ENCODE measurements at regions not wholly inside any gene's neighbourhood (a gene's known extent, or its start where the extent isn't known, plus 50 kb on each side); places are given as distances from the start of the nearest gene placed in this dataset.
A peak's percentile ranks its signal among the peaks of the same experiment; 100 is the strongest.
"Not testable (repeated sequence)": the region's sequence is repeated elsewhere in the genome, so short reads cannot be mapped to it uniquely, and the experiment has no call there.

DNA sequence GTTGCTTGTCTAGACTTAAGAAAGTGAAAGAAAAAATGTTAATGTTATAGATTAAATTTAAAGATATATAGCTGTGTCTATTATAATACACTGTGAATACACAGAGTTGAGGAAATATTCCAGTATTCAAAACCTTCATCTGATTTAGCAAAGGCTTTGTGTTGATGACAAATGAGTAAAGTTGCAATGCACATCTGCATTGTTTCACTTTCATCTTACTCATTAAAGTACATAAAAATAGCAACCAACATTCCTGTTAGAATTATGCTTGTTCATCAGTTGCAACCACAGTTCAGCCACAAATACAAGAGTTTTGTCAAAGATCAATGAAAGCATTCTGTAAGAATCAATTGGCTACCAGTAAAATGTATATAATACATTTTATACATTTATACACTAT is 346.4 kb upstream of the SLC7A11 start:
- no peak for DNase-seq
- H3K9me3 ChIP-seq (ENCODE audit: low read length): no peaks in the 10 kb centered on the region
- H3K4me1 ChIP-seq (ENCODE audit: low read length): peaks cover 43% of the 10 kb centered on the region
- H3K4me2 ChIP-seq (ENCODE audit: low read depth, low read length, poor library complexity, severe bottlenecking): no peak overlapping the region
- H3K4me3 ChIP-seq (ENCODE audit: low read length): no peak overlapping the region
- no peaks in the 10 kb centered on the region for H3K27me3 ChIP-seq (ENCODE audit: low read length)
- H3K36me3 ChIP-seq (ENCODE audit: insufficient read depth, low read length): no peaks in the 10 kb centered on the region
- H3K9me2 ChIP-seq (replicated peaks; ENCODE audit: insufficient read depth, low read length): no peaks in the 10 kb centered on the region
- no peaks in the 10 kb centered on the region for H4K20me1 ChIP-seq (ENCODE audit: insufficient read depth, low read depth, low read length)
- H2AFZ ChIP-seq (ENCODE audit: low read length): no peak overlapping the region
- no peaks in the 10 kb centered on the region for H3K79me2 ChIP-seq (ENCODE audit: low read length)
- H3K9ac ChIP-seq (ENCODE audit: low read length): no peak overlapping the region
- H3K27ac ChIP-seq (ENCODE audit: low read length): no peak overlapping the region

DNA sequence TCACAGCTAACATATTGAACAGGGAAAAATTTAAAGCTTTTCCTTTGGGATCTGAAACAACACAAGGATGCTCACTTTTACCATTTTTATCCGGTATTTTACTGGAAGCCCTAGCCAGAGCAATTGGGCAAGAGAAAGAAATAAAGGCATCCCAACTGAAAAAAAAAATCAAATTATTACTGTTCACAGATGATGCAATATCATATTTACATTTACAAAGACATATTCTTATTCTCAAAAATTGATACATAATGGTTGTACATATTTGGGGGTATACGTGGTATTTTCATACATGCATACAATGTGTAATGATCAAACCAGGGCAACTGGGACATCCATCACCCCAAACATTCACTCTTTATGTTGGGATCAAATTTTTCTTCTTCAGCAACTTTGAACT is 337.0 kb upstream of the SLC7A11 start:
- no peak for DNase-seq
- no peak overlapping the region for H3K4me3 ChIP-seq (ENCODE audit: low read length)

DNA sequence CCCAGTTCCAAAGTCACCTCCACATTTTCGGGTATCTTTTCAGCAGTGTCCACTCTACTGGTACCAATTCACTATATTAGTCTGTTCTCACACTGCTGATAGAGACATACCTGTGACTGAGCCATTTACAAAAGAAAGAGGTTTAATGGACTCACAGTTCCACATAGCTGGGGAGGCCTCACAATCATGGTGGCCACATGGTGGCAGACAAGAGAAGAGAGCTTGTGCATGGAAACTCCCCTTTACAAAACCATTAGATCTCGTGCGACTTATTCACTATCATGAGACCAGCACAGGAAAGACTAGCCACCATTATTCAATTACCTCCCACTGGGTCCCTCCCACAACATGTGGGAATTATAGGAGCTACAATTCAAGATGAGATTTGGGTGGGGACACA is 335.7 kb upstream of the SLC7A11 start:
- H4K20me1 ChIP-seq (ENCODE audit: insufficient read depth, low read depth, low read length); H3K9me2 ChIP-seq (replicated peaks; ENCODE audit: insufficient read depth, low read length); H3K4me3 ChIP-seq (ENCODE audit: low read length); H3K4me2 ChIP-seq (ENCODE audit: low read depth, low read length, poor library complexity, severe bottlenecking); H3K4me1 ChIP-seq (ENCODE audit: low read length); H3K27me3 ChIP-seq (ENCODE audit: low read length); H3K79me2 ChIP-seq (ENCODE audit: low read length); H3K27ac ChIP-seq (ENCODE audit: low read length); H2AFZ ChIP-seq (ENCODE audit: low read length); H3K36me3 ChIP-seq (ENCODE audit: insufficient read depth, low read length); H3K9ac ChIP-seq (ENCODE audit: low read length): not testable (repeated sequence)
- DNase-seq: peak; percentile 70
- peaks cover 11% of the 10 kb centered on the region for H3K9me3 ChIP-seq (ENCODE audit: low read length)

More for the DNA sequence above, 337.0 kb upstream of the SLC7A11 start:
- no peak overlapping the region for H3K9ac ChIP-seq (ENCODE audit: low read length)
- no peak overlapping the region for H2AFZ ChIP-seq (ENCODE audit: low read length)
- peaks cover 11% of the 10 kb centered on the region for H3K9me3 ChIP-seq (ENCODE audit: low read length)
- H3K4me1 ChIP-seq (ENCODE audit: low read length): peaks cover 6% of the 10 kb centered on the region; the same call in 1 of the 2 replicates
- no peaks in the 10 kb centered on the region for H3K9me2 ChIP-seq (replicated peaks; ENCODE audit: insufficient read depth, low read length)
- H3K27me3 ChIP-seq (ENCODE audit: low read length): no peaks in the 10 kb centered on the region
- H3K79me2 ChIP-seq (ENCODE audit: low read length): no peaks in the 10 kb centered on the region
- H4K20me1 ChIP-seq (ENCODE audit: insufficient read depth, low read depth, low read length): no peaks in the 10 kb centered on the region
- no peaks in the 10 kb centered on the region for H3K36me3 ChIP-seq (ENCODE audit: insufficient read depth, low read length)
- H3K27ac ChIP-seq (ENCODE audit: low read length): no peak overlapping the region
- no peak overlapping the region for H3K4me2 ChIP-seq (ENCODE audit: low read depth, low read length, poor library complexity, severe bottlenecking)

DNA sequence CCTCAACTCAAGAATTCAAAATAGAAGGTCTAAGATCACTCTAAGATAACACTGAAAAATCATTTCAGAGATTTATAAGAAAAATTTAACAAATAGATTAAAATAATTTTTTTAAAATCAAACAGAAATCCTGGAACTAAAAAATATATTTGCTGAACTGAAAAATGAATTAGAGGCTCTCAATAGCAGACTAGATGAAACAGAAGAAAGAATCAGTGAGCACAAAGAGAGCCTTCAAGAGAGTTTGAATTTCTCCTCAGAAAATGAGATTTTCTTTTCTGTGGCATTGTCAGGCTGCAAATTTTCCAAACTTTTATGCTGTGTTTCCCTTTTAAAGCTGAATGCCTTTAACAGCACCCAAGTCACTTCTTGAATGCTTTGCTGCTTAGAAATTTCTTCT is 335.0 kb upstream of the SLC7A11 start:
- DNase-seq: no peak
- Histone ChIP-seq H2AFZ (ENCODE audit: low read length) (no peak overlapping the region), H4K20me1 (ENCODE audit: insufficient read depth, low read depth, low read length) (no peaks in the 10 kb centered on the region), H3K36me3 (ENCODE audit: insufficient read depth, low read length) (no peaks in the 10 kb centered on the region), H3K9me2 (replicated peaks; ENCODE audit: insufficient read depth, low read length) (no peaks in the 10 kb centered on the region), H3K9me3 (ENCODE audit: low read length) (peaks cover 11% of the 10 kb centered on the region), H3K9ac (ENCODE audit: low read length) (no peak overlapping the region), H3K79me2 (ENCODE audit: low read length) (no peaks in the 10 kb centered on the region), H3K4me2 (ENCODE audit: low read depth, low read length, poor library complexity, severe bottlenecking) (no peak overlapping the region), H3K4me3 (ENCODE audit: low read length) (no peak overlapping the region), H3K27ac (ENCODE audit: low read length) (no peak overlapping the region), H3K4me1 (ENCODE audit: low read length) (peaks cover 6% of the 10 kb centered on the region; the same call in 1 of the 2 replicates), H3K27me3 (ENCODE audit: low read length) (no peaks in the 10 kb centered on the region)

DNA sequence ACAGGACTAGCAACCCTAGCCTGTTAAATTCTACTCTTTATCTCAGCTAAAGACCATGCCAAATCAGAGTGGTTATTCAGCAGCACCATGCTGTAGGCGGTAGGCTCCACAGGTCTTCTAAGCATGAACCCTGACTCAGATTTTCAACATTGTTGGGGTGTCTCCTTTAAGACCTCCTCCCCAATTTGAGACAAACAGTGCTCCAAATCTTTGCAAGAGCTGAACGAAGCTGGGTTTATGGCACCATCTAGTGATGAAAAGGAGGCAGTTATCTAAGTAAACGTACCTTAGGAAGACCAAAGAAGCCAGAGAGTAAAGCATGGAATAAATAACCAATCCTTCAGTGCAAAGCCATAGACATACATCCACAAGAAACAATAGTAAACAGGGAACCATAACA is 334.5 kb upstream of the SLC7A11 start:
- Histone ChIP-seq H4K20me1 (ENCODE audit: insufficient read depth, low read depth, low read length) (no peaks in the 10 kb centered on the region), H3K9me2 (replicated peaks; ENCODE audit: insufficient read depth, low read length) (no peaks in the 10 kb centered on the region), H3K4me3 (ENCODE audit: low read length) (no peak overlapping the region), H2AFZ (ENCODE audit: low read length) (no peak overlapping the region), H3K9me3 (ENCODE audit: low read length) (peaks cover 11% of the 10 kb centered on the region), H3K4me2 (ENCODE audit: low read depth, low read length, poor library complexity, severe bottlenecking) (no peak overlapping the region), H3K4me1 (ENCODE audit: low read length) (peaks cover 6% of the 10 kb centered on the region; the same call in 1 of the 2 replicates), H3K79me2 (ENCODE audit: low read length) (no peaks in the 10 kb centered on the region), H3K27me3 (ENCODE audit: low read length) (no peaks in the 10 kb centered on the region), H3K36me3 (ENCODE audit: insufficient read depth, low read length) (no peaks in the 10 kb centered on the region), H3K9ac (ENCODE audit: low read length) (no peak overlapping the region), H3K27ac (ENCODE audit: low read length) (no peak overlapping the region)
- DNase-seq: peak; percentile 75

DNA sequence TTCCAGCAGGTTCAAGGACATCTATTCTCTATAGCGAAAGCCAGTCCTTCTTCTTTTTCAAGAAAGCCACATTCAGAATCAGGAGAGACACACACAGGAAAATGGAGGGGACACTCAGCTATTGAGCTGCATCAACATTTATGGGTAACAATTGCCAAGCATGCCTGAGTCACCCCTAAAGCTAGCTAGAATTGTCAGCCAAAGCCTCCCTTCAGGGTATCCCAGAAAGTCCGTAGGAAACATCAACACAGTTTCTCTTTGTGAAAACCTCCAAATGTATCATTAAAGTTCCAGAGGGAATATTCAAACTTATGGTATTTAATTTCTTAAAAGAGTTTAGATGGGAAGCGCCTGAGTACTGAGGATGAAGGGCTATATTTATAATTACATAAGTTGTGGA is 331.1 kb upstream of the SLC7A11 start:
- peaks cover 10% of the 10 kb centered on the region for H3K9me3 ChIP-seq (ENCODE audit: low read length)
- H3K27me3 ChIP-seq (ENCODE audit: low read length): no peaks in the 10 kb centered on the region
- H2AFZ ChIP-seq (ENCODE audit: low read length): no peak overlapping the region
- H4K20me1 ChIP-seq (ENCODE audit: insufficient read depth, low read depth, low read length): no peaks in the 10 kb centered on the region
- no peaks in the 10 kb centered on the region for H3K9me2 ChIP-seq (replicated peaks; ENCODE audit: insufficient read depth, low read length)
- H3K27ac ChIP-seq (ENCODE audit: low read length): no peak overlapping the region
- DNase-seq: no peak
- H3K36me3 ChIP-seq (ENCODE audit: insufficient read depth, low read length): no peaks in the 10 kb centered on the region
- H3K4me2 ChIP-seq (ENCODE audit: low read depth, low read length, poor library complexity, severe bottlenecking): no peak overlapping the region
- no peaks in the 10 kb centered on the region for H3K79me2 ChIP-seq (ENCODE audit: low read length)
- H3K4me3 ChIP-seq (ENCODE audit: low read length): no peak overlapping the region
- no peaks in the 10 kb centered on the region for H3K4me1 ChIP-seq (ENCODE audit: low read length)
- no peak overlapping the region for H3K9ac ChIP-seq (ENCODE audit: low read length)

DNA sequence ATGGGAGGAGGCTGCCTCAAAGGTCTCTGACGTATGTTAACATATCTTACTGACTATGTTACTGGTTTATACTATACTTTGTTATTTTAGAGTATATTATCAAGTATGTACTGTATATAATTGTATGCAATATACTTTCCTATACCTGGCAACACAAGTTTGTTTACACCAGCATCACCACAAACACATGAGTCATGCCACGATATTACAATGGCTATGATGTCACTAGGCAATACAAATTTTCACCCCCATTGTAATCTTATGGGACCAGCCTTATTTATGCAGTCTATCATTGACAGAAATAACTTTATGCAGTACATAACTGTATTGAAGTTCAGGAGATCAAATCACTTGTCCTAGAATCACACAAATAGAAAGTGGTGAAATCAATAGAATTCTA is 329.9 kb upstream of the SLC7A11 start:
- Histone ChIP-seq H3K9ac (ENCODE audit: low read length) (no peak overlapping the region), H3K9me3 (ENCODE audit: low read length) (no peaks in the 10 kb centered on the region), H2AFZ (ENCODE audit: low read length) (no peak overlapping the region), H3K27ac (ENCODE audit: low read length) (no peak overlapping the region), H3K4me3 (ENCODE audit: low read length) (no peak overlapping the region), H3K4me1 (ENCODE audit: low read length) (no peaks in the 10 kb centered on the region), H3K4me2 (ENCODE audit: low read depth, low read length, poor library complexity, severe bottlenecking) (no peak overlapping the region), H3K27me3 (ENCODE audit: low read length) (no peaks in the 10 kb centered on the region), H4K20me1 (ENCODE audit: insufficient read depth, low read depth, low read length) (no peaks in the 10 kb centered on the region), H3K36me3 (ENCODE audit: insufficient read depth, low read length) (no peaks in the 10 kb centered on the region), H3K79me2 (ENCODE audit: low read length) (no peaks in the 10 kb centered on the region), H3K9me2 (replicated peaks; ENCODE audit: insufficient read depth, low read length) (no peaks in the 10 kb centered on the region)
- no peak for DNase-seq

DNA sequence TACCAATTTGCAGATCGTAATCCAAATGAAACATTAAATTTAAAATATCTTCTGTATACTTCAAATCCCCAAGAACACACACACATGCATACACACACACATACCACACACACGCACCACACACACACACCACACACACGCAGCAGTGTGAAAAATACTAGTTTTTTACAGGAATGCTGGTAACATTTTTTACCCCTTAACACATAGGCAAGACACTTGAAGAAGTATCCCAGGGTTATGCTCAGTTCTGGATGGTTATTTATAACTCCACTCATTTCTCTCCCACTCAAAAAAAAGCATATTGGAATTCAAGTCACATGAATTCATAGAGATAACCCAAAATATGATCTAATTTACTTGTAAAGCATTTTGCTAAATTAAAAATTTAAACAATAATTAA is 325.5 kb upstream of the SLC7A11 start:
- Histone ChIP-seq H3K27me3 (ENCODE audit: low read length) (no peaks in the 10 kb centered on the region), H2AFZ (ENCODE audit: low read length) (no peak overlapping the region), H3K27ac (ENCODE audit: low read length) (no peak overlapping the region), H3K79me2 (ENCODE audit: low read length) (no peaks in the 10 kb centered on the region), H3K4me2 (ENCODE audit: low read depth, low read length, poor library complexity, severe bottlenecking) (no peak overlapping the region), H3K36me3 (ENCODE audit: insufficient read depth, low read length) (no peaks in the 10 kb centered on the region), H3K9me2 (replicated peaks; ENCODE audit: insufficient read depth, low read length) (no peaks in the 10 kb centered on the region), H3K9me3 (ENCODE audit: low read length) (no peaks in the 10 kb centered on the region), H3K4me3 (ENCODE audit: low read length) (no peak overlapping the region), H3K4me1 (ENCODE audit: low read length) (no peaks in the 10 kb centered on the region), H3K9ac (ENCODE audit: low read length) (no peak overlapping the region), H4K20me1 (ENCODE audit: insufficient read depth, low read depth, low read length) (no peaks in the 10 kb centered on the region)
- no peak for DNase-seq

DNA sequence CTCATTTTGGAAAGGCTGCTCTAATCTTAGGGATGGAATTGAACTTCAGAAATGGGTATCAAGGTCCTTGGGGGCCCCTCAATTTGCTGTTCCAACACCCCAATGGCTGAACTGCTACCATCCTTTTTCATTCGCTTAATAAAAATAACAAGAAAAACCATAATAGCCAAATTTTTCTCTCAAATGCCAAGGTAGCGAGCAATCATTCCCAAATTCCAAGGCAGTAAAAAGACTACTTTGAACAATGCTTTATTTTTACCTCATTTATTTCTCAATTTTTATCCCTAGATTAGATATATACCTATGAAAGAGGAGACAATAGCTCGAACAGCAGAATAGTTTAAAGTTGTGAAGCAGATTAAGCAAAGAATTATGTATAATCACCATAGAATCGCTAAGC is 323.4 kb upstream of the SLC7A11 start:
- Histone ChIP-seq H3K27me3 (ENCODE audit: low read length) (no peaks in the 10 kb centered on the region), H3K36me3 (ENCODE audit: insufficient read depth, low read length) (no peaks in the 10 kb centered on the region), H3K9ac (ENCODE audit: low read length) (no peak overlapping the region), H3K4me2 (ENCODE audit: low read depth, low read length, poor library complexity, severe bottlenecking) (no peak overlapping the region), H3K4me3 (ENCODE audit: low read length) (no peak overlapping the region), H4K20me1 (ENCODE audit: insufficient read depth, low read depth, low read length) (no peaks in the 10 kb centered on the region), H3K9me2 (replicated peaks; ENCODE audit: insufficient read depth, low read length) (no peaks in the 10 kb centered on the region), H3K79me2 (ENCODE audit: low read length) (no peaks in the 10 kb centered on the region), H3K9me3 (ENCODE audit: low read length) (no peaks in the 10 kb centered on the region), H3K27ac (ENCODE audit: low read length) (no peak overlapping the region), H3K4me1 (ENCODE audit: low read length) (no peaks in the 10 kb centered on the region), H2AFZ (ENCODE audit: low read length) (no peak overlapping the region)
- DNase-seq: no peak

All from Karpas-422 (cell line).